ENCODE measurements at regions not wholly inside any gene's neighbourhood (a gene's known extent, or its start where the extent isn't known, plus 50 kb on each side); places are given as distances from the start of the nearest gene placed in this dataset.
A peak's percentile ranks its signal among the peaks of the same experiment; 100 is the strongest.
"Not testable (repeated sequence)": the region's sequence is repeated elsewhere in the genome, so short reads cannot be mapped to it uniquely, and the experiment has no call there.

GRCh38 chr3:106125321-106125720 is 256.5 kb upstream of the CBLB start:
- DNase-seq, result no peak

- DNase-seq, result no peak
These were observed 257.4 kb upstream of the CBLB start for GRCh38 chr3:106126067-106126845.

DNA sequence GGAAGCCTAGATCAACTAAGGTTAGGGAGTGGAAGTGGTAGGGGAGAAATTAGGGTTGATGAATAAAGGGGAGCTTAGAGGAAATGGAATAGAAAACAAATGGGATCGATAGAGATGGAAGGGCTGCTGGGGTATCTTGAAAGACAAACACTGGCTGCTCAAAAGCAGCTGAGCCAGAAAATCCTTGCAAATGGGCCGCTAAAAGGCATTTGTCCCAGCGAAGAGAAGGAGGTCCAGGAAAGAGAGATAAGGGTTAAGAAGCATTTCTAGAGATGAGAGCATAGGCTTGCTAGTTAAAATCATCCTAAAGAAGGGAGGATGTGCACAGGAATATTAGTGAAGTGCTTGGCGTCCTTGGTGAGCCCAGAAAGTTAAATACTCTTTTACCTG is 258.0 kb upstream of the CBLB start:
- DNase-seq, result no peak

- DNase-seq, result no peak
These were observed 261.1 kb upstream of the CBLB start for GRCh38 chr3:106129939-106130338.

- no peak for DNase-seq
These were observed 261.8 kb upstream of the CBLB start for GRCh38 chr3:106130384-106131198.

GRCh38 chr3:106135451-106136160 is 266.8 kb upstream of the CBLB start:
- no peak for DNase-seq

DNA sequence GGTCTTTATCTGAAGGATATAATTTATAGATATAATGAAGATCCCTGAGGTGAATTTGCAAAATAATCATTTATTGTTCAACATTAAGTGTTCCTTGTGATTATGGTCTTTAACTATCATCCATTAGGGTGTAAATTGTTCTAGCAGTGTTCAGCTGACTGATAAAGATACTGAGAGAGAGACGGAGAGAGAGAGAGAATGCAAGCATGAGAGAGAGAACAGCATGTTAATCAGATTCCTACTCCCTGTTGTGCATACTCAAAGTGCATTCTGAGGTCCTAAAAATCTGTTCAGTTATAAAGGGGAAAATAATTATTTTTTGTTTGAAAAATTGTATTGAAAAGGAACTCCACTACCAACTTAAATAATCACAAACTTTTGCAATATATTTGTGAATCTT is 271.0 kb upstream of the CBLB start:
- no peak for DNase-seq

GRCh38 chr3:106140431-106140830 is 271.6 kb upstream of the CBLB start:
- DNase-seq, result no peak

DNA sequence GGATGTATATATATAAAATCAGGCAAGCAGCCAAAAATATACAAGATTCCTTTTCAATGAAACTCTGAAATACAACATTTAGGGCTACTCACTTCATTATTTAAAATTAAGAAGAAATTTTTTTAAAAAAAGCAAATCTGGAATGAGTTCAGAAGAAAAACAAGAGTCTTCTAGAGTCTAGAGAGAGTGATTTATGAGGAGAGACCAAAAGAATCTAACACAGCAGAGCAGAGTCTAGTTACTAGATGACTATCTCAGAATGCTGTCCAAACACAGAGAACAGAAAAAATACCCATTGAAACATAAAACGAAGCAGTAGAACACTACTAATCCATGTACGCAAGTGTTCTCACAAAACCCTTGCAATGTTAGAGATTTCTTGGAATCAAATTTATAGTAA is 275.2 kb upstream of the CBLB start:
- DNase-seq, result no peak

DNA sequence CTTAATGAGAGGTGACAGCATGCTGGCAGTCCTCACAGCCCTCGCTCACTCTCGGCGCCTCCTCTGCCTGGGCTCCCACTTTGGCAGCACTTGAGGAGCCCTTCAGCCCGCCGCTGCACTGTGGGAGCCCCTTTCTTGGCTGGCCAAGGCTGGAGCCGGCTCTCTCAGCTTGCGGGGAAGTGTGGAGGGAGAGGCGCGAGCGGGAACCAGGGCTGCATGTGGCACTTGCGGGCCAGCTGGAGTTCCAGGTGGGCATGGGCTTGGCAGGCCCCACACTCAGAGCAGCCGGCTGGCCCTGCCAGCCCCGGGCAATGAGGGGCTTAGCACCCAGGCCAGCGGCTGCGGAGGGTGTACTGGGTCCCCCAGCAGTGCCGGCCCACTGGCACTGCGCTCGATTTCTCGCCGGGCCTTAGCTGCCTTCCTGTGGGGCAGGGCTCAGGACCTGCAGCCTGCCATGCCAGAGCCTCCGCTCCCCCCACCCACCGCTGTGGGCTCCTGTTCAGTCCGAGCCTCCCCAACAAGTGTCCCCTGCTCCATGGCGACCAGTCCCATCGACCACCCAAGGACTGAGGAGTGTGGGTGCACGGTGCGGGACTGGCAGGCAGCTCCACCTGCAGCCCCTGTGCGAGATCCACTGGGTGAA is 279.7 kb upstream of the CBLB start:
- not testable (repeated sequence) for DNase-seq

DNA sequence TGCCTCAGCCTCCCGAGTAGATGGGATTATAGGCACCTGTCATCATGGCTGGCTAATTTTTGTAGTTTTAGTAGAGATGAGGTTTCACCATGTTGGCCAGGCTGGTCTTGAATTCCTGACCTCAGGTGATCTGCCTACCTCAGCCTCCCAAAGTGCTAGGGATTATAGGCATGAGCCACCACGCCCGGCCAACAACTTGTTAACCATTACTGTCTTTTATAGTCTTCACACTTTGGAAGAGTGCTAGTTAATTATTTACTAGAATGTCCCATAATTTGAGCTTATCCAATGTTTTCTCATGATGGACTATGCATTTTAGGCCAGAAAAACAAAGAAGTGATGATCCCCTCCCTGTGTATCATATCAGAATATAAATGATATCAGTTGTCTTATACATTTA is 288.6 kb upstream of the CBLB start:
- DNase-seq, result no peak

DNA sequence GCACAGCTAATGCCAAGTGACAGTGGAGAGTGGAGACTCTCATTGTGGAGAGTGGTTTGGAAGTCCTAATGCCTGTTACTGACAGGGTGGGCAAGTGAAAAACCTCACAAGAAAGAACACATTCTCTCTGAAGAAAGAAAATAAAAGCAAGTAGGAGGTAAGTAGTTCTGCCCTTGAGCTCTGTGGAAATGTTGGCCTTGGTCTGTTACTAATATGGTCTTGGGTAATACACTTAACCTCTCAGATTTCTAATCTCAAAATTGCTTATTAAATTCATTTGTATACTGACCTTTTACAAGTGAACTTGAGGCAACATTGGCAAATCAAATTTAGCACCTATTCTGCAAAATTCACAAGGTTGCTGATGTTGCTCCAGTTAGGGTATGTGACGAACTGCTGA is 291.6 kb upstream of the CBLB start:
- no peak for DNase-seq

DNA sequence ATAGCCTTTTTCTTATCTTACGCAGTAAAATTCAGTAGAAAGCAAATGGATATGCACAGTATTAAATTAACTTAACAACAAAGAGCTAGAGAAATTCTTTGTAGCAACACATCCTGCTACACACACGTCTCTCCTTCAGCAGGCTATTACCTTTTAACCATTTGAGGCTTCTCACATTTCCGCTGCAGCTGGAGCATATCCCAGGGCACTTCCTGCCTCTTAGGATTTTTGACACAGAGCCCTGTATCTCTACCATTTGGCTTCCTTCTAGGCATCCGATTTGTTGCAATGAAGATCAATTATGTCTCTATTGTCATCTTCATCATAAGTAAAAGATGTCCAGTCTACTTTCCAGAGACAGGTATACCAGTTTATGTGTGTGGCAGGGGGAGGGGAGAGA is 292.4 kb upstream of the CBLB start:
- no peak for DNase-seq

GRCh38 chr3:106167728-106168127 is 298.9 kb upstream of the CBLB start:
- DNase-seq, result no peak

DNA sequence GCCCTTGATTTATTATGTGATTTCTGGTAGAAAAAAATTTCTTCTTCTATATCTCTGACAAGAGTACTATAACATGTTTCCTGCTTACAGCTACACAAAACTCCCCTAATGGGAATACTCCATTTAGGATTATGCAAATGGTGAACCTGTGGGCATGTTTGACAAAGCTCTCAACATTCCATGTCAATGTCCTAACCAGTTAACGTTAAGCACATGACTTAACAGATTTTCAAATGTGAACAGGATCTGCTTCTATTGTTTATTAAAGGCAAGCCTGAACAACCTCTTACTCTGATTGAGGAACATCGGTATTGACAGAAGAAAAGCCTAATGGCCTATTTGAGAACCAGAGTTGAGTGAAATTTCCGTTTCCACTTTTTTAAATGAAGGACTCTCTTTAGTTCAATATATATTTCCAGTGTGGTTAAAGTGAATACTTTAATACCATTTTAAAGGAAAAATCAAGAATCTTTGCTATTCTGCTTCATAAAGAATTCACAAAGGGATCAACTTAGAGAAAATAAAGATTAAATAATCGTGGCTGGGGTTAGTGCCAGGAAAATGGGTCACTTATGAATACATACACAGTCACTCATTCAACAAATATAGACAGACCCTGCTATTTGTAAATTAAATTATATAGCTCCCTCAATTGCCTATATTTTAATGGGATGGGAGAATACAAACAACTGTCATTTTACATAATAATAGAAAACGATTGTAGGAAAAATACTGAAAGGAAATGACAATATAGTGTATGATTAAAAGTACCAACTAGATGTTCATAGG is 300.3 kb upstream of the CBLB start:
- no peak for DNase-seq

DNA sequence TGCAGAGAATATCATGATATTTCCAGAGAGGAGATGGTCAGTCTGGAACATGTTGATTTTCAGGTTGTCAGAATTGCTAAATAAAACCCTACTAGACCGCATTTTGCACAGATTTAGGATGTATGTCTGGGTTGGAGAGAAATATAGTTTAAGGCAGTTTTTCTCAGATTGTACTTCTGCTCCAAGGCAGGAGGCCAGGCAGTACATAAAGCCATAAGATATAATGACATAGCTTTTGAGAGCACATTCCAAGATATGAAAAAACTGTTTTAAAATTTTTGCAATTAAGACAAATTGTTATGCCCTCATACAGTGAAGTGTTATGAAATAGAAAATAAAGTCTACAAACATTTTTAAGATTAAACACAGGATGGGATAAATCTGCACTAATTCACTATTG is 301.8 kb upstream of the CBLB start:
- DNase-seq, result no peak

- DNase-seq, result no peak
These were observed 303.3 kb upstream of the CBLB start for GRCh38 chr3:106172101-106172500.

GRCh38 chr3:106172780-106173179 is 304.0 kb upstream of the CBLB start:
- no peak for DNase-seq

GRCh38 chr3:106175276-106175675 is 306.5 kb upstream of the CBLB start:
- DNase-seq, result no peak

DNA sequence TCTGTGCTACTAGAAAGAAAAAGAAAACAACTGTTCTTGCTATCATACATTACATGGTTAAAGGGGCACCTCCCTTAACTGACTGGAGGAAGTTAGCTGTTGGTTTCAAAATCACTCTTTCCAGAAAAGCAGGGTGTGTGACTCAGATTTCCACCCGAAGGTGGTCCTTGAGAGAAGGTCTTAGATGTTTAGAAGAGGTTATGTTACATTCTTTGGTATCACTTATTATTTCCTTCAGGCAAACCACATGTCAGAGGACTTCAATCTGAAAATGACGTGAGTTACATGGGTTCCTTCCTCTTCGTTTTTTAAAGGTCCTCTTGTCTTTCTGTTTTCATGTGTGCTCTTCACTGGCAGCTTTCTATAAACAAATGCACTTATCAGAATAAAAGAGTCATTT is 307.9 kb upstream of the CBLB start:
- peak; percentile 44 to 62 for DNase-seq

DNA sequence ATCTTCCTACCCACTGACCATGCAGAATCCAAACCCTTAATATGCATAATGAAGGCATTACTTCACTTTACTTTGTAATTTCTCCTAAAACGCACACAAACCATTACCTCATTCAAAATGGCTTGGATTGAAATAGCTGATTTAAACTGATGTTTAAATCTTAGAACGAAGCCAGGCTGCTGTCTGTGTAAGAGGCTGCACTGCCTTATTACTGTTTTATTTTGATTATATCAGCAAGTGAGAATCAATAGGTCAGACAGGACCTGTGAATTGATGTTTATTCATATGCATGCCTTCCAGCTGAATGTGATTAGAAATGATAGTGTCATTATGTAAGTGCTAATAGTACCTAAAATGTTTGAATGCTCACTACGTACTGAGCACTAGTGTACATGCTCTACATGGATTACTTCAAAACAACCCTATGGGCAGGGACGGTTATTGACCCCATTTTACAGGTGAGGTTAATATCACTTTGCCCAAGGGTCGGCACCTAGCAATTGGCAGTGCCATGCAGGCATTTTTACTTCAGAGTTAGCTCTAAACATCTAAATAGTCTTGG is 314.2 kb upstream of the CBLB start:
- no peak for DNase-seq

DNA sequence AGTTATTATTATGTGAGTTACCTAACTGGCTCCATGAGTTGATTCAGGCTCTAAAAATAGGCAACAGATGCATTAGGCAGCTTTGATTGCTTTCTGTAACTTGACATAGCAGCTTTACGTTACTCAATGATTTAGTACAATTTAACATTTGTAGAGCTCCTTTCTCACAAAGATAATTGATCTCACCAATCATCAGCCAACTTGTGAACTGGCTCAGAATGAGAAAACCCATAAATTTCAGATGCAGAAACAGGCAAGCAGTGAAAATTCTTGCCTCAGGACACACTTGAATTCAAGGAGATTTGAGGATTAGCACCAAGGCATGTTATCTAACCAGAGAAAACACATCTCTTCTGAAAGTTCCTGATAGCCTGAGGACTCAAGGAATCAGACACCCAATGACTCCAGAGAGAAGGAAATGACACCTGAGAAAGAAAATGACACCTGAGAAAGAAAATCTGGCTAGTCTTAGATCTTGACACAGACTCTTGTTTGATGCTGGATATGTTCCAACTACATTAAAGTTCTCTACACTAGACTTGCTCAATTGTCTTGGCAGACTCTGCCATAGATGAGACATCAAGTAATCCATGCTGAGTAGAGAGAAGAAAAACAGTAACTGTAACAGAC is 315.1 kb upstream of the CBLB start:
- no peak for DNase-seq

Data from CD4-positive, alpha-beta T cell treated with Interleukin-1 beta for 1 hour (primary cell).